ENCODE measurements at regions not wholly inside any gene's neighbourhood (a gene's known extent, or its start where the extent isn't known, plus 50 kb on each side); places are given as distances from the start of the nearest gene placed in this dataset.

DNA sequence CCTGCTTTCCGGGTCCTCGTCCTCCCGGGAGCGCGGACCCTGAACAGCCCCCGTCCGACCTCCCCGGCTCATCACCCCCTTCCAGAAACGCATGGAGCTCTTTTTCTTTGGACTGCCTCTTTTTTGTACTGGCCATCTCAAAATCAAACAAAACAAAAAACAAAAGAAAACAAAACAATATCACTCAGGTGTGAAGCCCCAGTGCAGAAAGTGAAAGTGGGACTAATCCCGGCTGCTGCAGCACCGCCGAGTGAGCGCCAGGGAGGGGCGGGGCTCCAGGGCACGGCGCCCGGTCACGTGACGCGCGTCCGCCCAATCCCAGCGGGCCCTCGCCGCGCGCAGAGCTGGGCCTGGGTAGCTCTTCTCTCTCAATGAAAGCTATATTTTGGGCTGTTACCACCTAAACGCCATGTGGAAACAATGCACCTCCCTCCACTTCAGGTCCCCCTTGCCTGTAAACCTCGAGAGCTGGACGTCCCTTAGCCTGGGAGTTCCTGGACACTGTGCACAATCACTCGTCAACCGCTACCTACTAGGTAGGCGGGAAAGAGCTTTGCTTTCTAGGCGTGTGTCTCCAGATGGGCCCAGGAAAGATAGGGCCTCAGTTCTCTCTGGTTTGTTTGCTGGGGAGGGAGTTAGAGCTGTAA, 93.7 kb upstream of the PRDM1 start (continued):
- TF ChIP-seq, protein P1, sequence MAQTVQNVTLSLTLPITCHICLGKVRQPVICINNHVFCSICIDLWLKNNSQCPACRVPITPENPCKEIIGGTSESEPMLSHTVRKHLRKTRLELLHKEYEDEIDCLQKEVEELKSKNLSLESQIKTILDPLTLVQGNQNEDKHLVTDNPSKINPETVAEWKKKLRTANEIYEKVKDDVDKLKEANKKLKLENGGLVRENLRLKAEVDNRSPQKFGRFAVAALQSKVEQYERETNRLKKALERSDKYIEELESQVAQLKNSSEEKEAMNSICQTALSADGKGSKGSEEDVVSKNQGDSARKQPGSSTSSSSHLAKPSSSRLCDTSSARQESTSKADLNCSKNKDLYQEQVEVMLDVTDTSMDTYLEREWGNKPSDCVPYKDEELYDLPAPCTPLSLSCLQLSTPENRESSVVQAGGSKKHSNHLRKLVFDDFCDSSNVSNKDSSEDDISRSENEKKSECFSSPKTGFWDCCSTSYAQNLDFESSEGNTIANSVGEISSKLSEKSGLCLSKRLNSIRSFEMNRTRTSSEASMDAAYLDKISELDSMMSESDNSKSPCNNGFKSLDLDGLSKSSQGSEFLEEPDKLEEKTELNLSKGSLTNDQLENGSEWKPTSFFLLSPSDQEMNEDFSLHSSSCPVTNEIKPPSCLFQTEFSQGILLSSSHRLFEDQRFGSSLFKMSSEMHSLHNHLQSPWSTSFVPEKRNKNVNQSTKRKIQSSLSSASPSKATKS (CRISPR knock-in tag; IDR thresholded peaks at IDR 0.05) = no peak
- TF ChIP-seq ZNF263 (CRISPR knock-in tag; IDR thresholded peaks at IDR 0.05) = no peak
- no peak for TF ChIP-seq ZNF589 (CRISPR knock-in tag; conservative IDR thresholded peaks at IDR 0.05)
- peak; percentile 77 for TF ChIP-seq KMT2B (CRISPR knock-in tag; IDR thresholded peaks at IDR 0.05)
- TF ChIP-seq ZFP37 (CRISPR knock-in tag; IDR thresholded peaks at IDR 0.05; ENCODE audit: borderline replicate concordance) = no peak
- TF ChIP-seq, protein P2, sequence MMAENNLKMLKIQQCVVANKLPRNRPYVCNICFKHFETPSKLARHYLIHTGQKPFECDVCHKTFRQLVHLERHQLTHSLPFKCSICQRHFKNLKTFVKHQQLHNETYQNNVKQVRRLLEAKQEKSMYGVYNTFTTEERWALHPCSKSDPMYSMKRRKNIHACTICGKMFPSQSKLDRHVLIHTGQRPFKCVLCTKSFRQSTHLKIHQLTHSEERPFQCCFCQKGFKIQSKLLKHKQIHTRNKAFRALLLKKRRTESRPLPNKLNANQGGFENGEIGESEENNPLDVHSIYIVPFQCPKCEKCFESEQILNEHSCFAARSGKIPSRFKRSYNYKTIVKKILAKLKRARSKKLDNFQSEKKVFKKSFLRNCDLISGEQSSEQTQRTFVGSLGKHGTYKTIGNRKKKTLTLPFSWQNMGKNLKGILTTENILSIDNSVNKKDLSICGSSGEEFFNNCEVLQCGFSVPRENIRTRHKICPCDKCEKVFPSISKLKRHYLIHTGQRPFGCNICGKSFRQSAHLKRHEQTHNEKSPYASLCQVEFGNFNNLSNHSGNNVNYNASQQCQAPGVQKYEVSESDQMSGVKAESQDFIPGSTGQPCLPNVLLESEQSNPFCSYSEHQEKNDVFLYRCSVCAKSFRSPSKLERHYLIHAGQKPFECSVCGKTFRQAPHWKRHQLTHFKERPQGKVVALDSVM (CRISPR knock-in tag; IDR thresholded peaks at IDR 0.05) = no peak
- TF ChIP-seq, protein P3, sequence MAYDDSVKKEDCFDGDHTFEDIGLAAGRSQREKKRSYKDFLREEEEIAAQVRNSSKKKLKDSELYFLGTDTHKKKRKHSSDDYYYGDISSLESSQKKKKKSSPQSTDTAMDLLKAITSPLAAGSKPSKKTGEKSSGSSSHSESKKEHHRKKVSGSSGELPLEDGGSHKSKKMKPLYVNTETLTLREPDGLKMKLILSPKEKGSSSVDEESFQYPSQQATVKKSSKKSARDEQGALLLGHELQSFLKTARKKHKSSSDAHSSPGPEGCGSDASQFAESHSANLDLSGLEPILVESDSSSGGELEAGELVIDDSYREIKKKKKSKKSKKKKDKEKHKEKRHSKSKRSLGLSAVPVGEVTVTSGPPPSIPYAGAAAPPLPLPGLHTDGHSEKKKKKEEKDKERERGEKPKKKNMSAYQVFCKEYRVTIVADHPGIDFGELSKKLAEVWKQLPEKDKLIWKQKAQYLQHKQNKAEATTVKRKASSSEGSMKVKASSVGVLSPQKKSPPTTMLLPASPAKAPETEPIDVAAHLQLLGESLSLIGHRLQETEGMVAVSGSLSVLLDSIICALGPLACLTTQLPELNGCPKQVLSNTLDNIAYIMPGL (CRISPR knock-in tag; IDR thresholded peaks at IDR 0.05; ENCODE audit: borderline replicate concordance in 1 of 2, low read depth in 1 of 2) = 0 out of 4 replicates have a peak, but pooled peaks of 1 of the 2 experiments have one; percentile 52
- TF ChIP-seq HMG20A (CRISPR knock-in tag; IDR thresholded peaks at IDR 0.05; ENCODE audit: borderline replicate concordance) = no peak
- TF ChIP-seq YY1 (IDR thresholded peaks at IDR 0.05; ENCODE audit: insufficient read depth, insufficient replicate concordance, low read depth, low read length) = no peak
- TF ChIP-seq, protein P4, sequence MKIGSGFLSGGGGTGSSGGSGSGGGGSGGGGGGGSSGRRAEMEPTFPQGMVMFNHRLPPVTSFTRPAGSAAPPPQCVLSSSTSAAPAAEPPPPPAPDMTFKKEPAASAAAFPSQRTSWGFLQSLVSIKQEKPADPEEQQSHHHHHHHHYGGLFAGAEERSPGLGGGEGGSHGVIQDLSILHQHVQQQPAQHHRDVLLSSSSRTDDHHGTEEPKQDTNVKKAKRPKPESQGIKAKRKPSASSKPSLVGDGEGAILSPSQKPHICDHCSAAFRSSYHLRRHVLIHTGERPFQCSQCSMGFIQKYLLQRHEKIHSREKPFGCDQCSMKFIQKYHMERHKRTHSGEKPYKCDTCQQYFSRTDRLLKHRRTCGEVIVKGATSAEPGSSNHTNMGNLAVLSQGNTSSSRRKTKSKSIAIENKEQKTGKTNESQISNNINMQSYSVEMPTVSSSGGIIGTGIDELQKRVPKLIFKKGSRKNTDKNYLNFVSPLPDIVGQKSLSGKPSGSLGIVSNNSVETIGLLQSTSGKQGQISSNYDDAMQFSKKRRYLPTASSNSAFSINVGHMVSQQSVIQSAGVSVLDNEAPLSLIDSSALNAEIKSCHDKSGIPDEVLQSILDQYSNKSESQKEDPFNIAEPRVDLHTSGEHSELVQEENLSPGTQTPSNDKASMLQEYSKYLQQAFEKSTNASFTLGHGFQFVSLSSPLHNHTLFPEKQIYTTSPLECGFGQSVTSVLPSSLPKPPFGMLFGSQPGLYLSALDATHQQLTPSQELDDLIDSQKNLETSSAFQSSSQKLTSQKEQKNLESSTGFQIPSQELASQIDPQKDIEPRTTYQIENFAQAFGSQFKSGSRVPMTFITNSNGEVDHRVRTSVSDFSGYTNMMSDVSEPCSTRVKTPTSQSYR (CRISPR knock-in tag; IDR thresholded peaks at IDR 0.05; ENCODE audit: borderline replicate concordance) = no peak
- no peak for TF ChIP-seq RFXANK (CRISPR knock-in tag; IDR thresholded peaks at IDR 0.05)
- no peak for TF ChIP-seq ZSCAN12 (CRISPR knock-in tag; IDR thresholded peaks at IDR 0.05)
- no peak for TF ChIP-seq TGIF2 (CRISPR knock-in tag; IDR thresholded peaks at IDR 0.05)
- TF ChIP-seq, protein P5, sequence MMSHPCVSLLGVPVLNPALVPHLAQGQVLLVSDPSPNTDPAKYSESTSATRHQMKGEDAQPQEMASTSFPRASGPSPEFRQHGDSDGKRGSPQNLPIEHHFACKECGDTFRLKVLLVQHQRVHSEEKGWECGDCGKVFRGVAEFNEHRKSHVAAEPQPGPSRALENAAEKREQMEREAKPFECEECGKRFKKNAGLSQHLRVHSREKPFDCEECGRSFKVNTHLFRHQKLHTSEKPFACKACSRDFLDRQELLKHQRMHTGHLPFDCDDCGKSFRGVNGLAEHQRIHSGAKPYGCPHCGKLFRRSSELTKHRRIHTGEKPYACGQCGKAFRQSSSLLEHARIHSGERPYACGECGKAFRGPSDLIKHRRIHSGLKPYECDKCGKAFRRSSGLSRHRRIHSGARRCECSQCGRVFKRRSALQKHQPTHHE (CRISPR knock-in tag; IDR thresholded peaks at IDR 0.05; ENCODE audit: borderline replicate concordance) = no peak
